Kidney (tissue), 13 donors: ENCODE measurements at regions not wholly inside any gene's neighbourhood (a gene's known extent, or its start where the extent isn't known, plus 50 kb on each side); places are given as distances from the start of the nearest gene placed in this dataset.

ENCODE experiments used
- DNase-seq, 5 donors: peaks; one replicate each; pipeline ENCODE4 v3.0.0-alpha.2; 2013 to 2020
- FAIRE-seq: peaks from 2 replicates; lab custom pipeline; 2012; peaks lifted over from hg19 to GRCh38; lab: Jason Lieb, UNC
- H3K27ac ChIP-seq, 2 donors: one replicate each; pipeline ENCODE4 v1.7.0; 2013; ENCODE audit warnings: low read depth in 2 of 2, low read length in 2 of 2, inconsistent platforms in 1 of 2
- H3K27me3 ChIP-seq: one replicate; pipeline ENCODE4 v1.7.1; 2013; ENCODE audit warnings: low read length, inconsistent platforms; ENCODE audit not compliant: control insufficient read depth, insufficient read depth
- H3K36me3 ChIP-seq, 3 donors: one replicate each; pipeline versions ENCODE4 v1.7.0 to v1.7.1; 2013; ENCODE audit warnings: low read length in 3 of 3, control low read depth in 1 of 3, inconsistent platforms in 1 of 3; ENCODE audit not compliant: insufficient read depth in 3 of 3, control insufficient read depth in 2 of 3
- H3K4me1 ChIP-seq, 3 donors: one replicate each; pipeline versions ENCODE4 v1.7.0 to v1.7.1; 2013; ENCODE audit warnings: low read length in 3 of 3, inconsistent platforms in 1 of 3, low read depth in 1 of 3; ENCODE audit not compliant: control insufficient read depth in 2 of 3, insufficient read depth in 2 of 3
- H3K4me3 ChIP-seq, 3 donors: one replicate each; pipeline versions ENCODE4 v1.7.0 to v1.8.1; 2013; ENCODE audit warnings: low read length in 3 of 3, control low read depth in 1 of 3, inconsistent platforms in 1 of 3
- H3K9ac ChIP-seq, 3 donors: one replicate each; pipeline versions ENCODE4 v1.7.0 to v1.7.1; 2013; ENCODE audit warnings: low read length in 3 of 3, control low read depth in 1 of 3, inconsistent platforms in 1 of 3
- H3K9me3 ChIP-seq, 3 donors: one replicate each; pipeline versions ENCODE4 v1.7.0 to v1.7.1; 2013; ENCODE audit warnings: low read length in 3 of 3, control low read depth in 1 of 3, inconsistent platforms in 1 of 3; ENCODE audit not compliant: control insufficient read depth in 2 of 3, insufficient read depth in 1 of 3
- intact Hi-C: fragments of 100-400 bp; cut with DNase I; formaldehyde crosslinking; loops from one replicate; pipeline ENCODE4 v1.11.1; 2022
- TF ChIP-seq, protein P1 (sequence below): IDR thresholded peaks from 3 replicates; pipeline ENCODE4 v1.5.1; 2012; ENCODE audit warnings: mild to moderate bottlenecking, moderate library complexity, borderline replicate concordance; ENCODE audit not compliant: insufficient read depth; ENCODE audit errors: extremely low read depth
- donor health status: control.
- donor health status: control.
- donor health status: control.
- donor health status: control.
- donor health status: control.
- donor health status: DM: yes; HTN: yes; CAD: no.
- donor health status: Normal renal cell carcinoma (clear cell type).

- intact Hi-C loops = no loop called here
- Histone ChIP-seq H3K27ac (no peak overlapping the region), H3K9me3 (no peaks in the 10 kb centered on the region), H3K4me3 (no peak overlapping the region), H3K9ac (no peak overlapping the region), H3K36me3 (no peaks in the 10 kb centered on the region), H3K4me1 (no peaks in the 10 kb centered on the region), H3K27me3 (no peaks in the 10 kb centered on the region)
- no peak for DNase-seq
- no peak for FAIRE-seq
- TF ChIP-seq, protein P1, sequence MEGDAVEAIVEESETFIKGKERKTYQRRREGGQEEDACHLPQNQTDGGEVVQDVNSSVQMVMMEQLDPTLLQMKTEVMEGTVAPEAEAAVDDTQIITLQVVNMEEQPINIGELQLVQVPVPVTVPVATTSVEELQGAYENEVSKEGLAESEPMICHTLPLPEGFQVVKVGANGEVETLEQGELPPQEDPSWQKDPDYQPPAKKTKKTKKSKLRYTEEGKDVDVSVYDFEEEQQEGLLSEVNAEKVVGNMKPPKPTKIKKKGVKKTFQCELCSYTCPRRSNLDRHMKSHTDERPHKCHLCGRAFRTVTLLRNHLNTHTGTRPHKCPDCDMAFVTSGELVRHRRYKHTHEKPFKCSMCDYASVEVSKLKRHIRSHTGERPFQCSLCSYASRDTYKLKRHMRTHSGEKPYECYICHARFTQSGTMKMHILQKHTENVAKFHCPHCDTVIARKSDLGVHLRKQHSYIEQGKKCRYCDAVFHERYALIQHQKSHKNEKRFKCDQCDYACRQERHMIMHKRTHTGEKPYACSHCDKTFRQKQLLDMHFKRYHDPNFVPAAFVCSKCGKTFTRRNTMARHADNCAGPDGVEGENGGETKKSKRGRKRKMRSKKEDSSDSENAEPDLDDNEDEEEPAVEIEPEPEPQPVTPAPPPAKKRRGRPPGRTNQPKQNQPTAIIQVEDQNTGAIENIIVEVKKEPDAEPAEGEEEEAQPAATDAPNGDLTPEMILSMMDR = no peak
Measured at GRCh38 chr5:131022811-131023497, 142.1 kb downstream of the HINT1 start.

DNA sequence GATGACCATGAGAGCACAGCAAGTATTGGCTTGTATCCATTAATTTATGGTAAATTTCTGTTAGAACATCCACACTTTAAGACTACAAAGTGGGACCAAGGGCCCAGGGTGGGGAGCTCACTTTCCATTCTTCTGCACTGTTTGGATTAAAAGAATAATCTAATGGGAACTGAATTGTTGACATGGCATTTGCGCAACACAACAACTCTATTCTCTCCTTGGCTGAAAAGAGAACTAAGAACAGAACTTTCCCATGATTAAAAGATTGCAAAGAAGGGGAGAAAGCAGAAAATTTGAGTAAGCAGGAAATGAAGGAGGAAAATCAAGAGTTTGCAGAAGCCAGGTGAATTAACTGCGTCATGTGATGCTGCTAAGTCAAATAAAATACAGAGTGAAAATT, 143.4 kb downstream of the HINT1 start:
- Histone ChIP-seq H3K27ac (no peak overlapping the region), H3K4me3 (no peak overlapping the region), H3K4me1 (no peaks in the 10 kb centered on the region), H3K36me3 (no peaks in the 10 kb centered on the region), H3K9me3 (no peaks in the 10 kb centered on the region), H3K27me3 (no peaks in the 10 kb centered on the region), H3K9ac (no peak overlapping the region)
- intact Hi-C loops = no loop called here
- FAIRE-seq (no peak), DNase-seq (no peak)
- TF ChIP-seq, protein P1 = no peak

DNA sequence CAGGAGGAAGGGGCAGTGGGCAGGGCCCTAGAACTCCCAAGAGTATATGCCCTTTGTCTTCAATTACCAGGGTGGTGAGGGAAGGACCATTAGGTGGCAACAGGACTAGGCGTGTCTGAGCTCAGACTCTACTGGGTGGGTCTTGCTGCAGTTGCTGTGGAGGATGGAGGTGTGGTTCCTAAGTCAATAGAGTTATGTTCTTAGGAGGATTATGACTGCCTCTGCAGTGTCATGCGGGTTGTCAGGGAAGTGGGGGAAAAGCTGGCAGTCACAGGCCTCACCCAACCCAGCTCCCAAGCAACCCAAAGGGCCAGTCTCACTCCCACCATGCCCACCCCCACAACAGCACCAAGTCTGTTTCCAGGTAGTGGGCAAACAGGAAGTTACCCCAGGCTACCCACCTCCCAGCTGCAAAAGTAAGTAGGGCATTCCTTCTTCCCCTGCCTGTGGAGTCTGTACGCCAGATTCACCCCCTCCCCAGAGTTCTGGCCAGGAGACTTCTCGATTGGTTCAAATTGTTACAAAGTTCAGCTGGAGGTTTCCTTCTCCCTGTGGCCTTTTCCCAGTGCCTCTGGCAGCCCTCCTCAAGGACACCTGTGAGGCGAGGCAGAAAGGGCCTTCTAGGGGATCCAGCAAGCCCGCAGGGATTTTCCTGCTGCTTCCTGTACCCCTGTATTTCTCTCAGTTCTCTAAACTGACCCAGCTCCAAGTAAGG, 145.3 kb downstream of the HINT1 start:
- intact Hi-C loops = no loop called here

More for the DNA sequence above, 145.3 kb downstream of the HINT1 start:
- no peak overlapping the region for H3K9ac ChIP-seq
- no peaks in the 10 kb centered on the region for H3K4me1 ChIP-seq
- DNase-seq = no peak
- no peaks in the 10 kb centered on the region for H3K9me3 ChIP-seq
- TF ChIP-seq, protein P1 = no peak
- no peaks in the 10 kb centered on the region for H3K36me3 ChIP-seq
- no peak for FAIRE-seq
- no peak overlapping the region for H3K27ac ChIP-seq
- no peak overlapping the region for H3K4me3 ChIP-seq
- H3K27me3 ChIP-seq = no peaks in the 10 kb centered on the region
